GM12878 (cell line): ENCODE measurements at regions not wholly inside any gene's neighbourhood (a gene's known extent, or its start where the extent isn't known, plus 50 kb on each side); places are given as distances from the start of the nearest gene placed in this dataset.

ENCODE experiments used
- ATAC-seq: fragments of 200-7000 bp; cut with Tn5 transposase; 3 replicates; pipeline ENCODE4 v1.9.1; 2020; ENCODE audit warnings: mild to moderate bottlenecking, moderate library complexity
- BruUV-seq: library from RNA; stranded (reverse); fragments of 400-500 nt; replicated peaks from 2 replicates; lab custom pipeline; 2021; lab: Mats Ljungman, UMichigan
- CTCF ChIA-PET: fragments of 300-600 bp; sonication (Branson Sonifier 250); formaldehyde crosslinking; extraction: SDS; loops from one replicate; lab custom pipeline; 2021; ENCODE audit warnings: inconsistent platforms; lab: Yijun Ruan, JAX
- POLR2A ChIA-PET: fragments of 350-600 bp; formaldehyde crosslinking; extraction: SDS; loops from one replicate; lab custom pipeline; 2021; ENCODE audit warnings: inconsistent platforms; lab: Charles Lee
- RAD21 ChIA-PET: fragments of 300-600 bp; sonication (Branson Sonifier 250); formaldehyde crosslinking; loops from one replicate; lab custom pipeline; 2023; ENCODE audit warnings: antibody characterized with exemption; ENCODE audit not compliant: unreplicated experiment; lab: Charles Lee
- SMC1A ChIA-PET: fragments of 300-600 bp; sonication (Branson Sonifier 250); formaldehyde crosslinking; loops from one replicate; lab custom pipeline; 2023; ENCODE audit not compliant: unreplicated experiment, uncharacterized antibody; lab: Charles Lee
- DNase-seq: peaks from one replicate; pipeline ENCODE4 v3.0.0-alpha.2; 2011; ENCODE audit warnings: low read depth, low spot score
- FAIRE-seq: peaks from 3 replicates; lab custom pipeline; 2011; peaks lifted over from hg19 to GRCh38; lab: Jason Lieb, UNC
- H2AFZ ChIP-seq: 2 replicates; pipeline ENCODE4 v1.6.0; 2011; ENCODE audit warnings: low read depth, low read length, control low read depth; ENCODE audit not compliant: control insufficient read depth
- H3K27ac ChIP-seq: 2 replicates; pipeline ENCODE4 v1.5.1; 2011; ENCODE audit warnings: control low read depth; ENCODE audit not compliant: control insufficient read depth, insufficient read depth
- H3K27me3 ChIP-seq, 2 experiments: replicated peaks in 1 of 2; 2 replicates each; pipeline versions ENCODE4 v1.6.0 to v1.6.1; 2011; ENCODE audit warnings: low read length in 1 of 2; ENCODE audit not compliant: control insufficient read depth in 2 of 2, insufficient read depth in 2 of 2
- H3K36me3 ChIP-seq, 2 experiments: 2 replicates each; pipeline ENCODE4 v1.5.1; 2011; ENCODE audit warnings: low read length in 1 of 2; ENCODE audit not compliant: control insufficient read depth in 2 of 2, insufficient read depth in 2 of 2
- H3K4me1 ChIP-seq: 2 replicates; pipeline ENCODE4 v1.6.1; 2011; ENCODE audit warnings: mild to moderate bottlenecking, low read length, moderate library complexity, mixed read lengths; ENCODE audit not compliant: control insufficient read depth, insufficient read depth
- H3K4me2 ChIP-seq: 2 replicates; pipeline ENCODE4 v1.6.0; 2011; ENCODE audit warnings: control low read depth; ENCODE audit not compliant: control insufficient read depth, insufficient read depth
- H3K4me3 ChIP-seq: fragments of 200-600 bp; sonication (generic); 2 replicates; pipeline ENCODE4 v1.5.1; 2016
- H3K79me2 ChIP-seq: 2 replicates; pipeline ENCODE4 v1.6.0; 2011; ENCODE audit warnings: low read length; ENCODE audit not compliant: control insufficient read depth, insufficient read depth
- H3K9ac ChIP-seq: 2 replicates; pipeline ENCODE4 v1.8.0; 2011; ENCODE audit warnings: low read length, control low read depth, mixed read lengths; ENCODE audit not compliant: control insufficient read depth, insufficient read depth
- H3K9me3 ChIP-seq: replicated peaks from 3 replicates; pipeline ENCODE4 v1.5.1; 2011; ENCODE audit warnings: mild to moderate bottlenecking, low read length; ENCODE audit not compliant: control insufficient read depth, insufficient read depth
- H4K20me1 ChIP-seq: 2 replicates; pipeline ENCODE4 v1.6.0; 2011; ENCODE audit not compliant: control insufficient read depth, insufficient read depth
- FOXK2 ChIP-seq: fragments of 450-650 bp; IDR thresholded peaks from 2 replicates; pipeline ENCODE4 v1.6.1; 2017; ENCODE audit warnings: mild to moderate bottlenecking, moderate library complexity
- GATAD2B ChIP-seq: fragments of 450-650 bp; conservative IDR thresholded peaks from 2 replicates; pipeline ENCODE4 v1.6.1; 2017; ENCODE audit warnings: low read depth, mild to moderate bottlenecking, moderate library complexity
- MXI1 ChIP-seq: fragments of 150-350 bp; IDR thresholded peaks from 2 replicates; pipeline ENCODE4 v1.6.1; 2011; ENCODE audit warnings: low read depth, mild to moderate bottlenecking, inconsistent platforms, low read length, improper control_type of control experiment
- RAD21 ChIP-seq: IDR thresholded peaks from 2 replicates; pipeline ENCODE4 v1.6.1; 2011; ENCODE audit warnings: mild to moderate bottlenecking, low read depth, low read length, moderate library complexity; ENCODE audit not compliant: insufficient read depth
- RCOR1 ChIP-seq: conservative IDR thresholded peaks from 2 replicates; pipeline ENCODE4 v1.6.1; 2012; ENCODE audit warnings: low read depth, low read length, improper control_type of control experiment
- STAT3 ChIP-seq: IDR thresholded peaks from 2 replicates; pipeline ENCODE4 v1.6.1; 2011; ENCODE audit warnings: low read depth, low read length, improper control_type of control experiment
- TCF7 ChIP-seq: IDR thresholded peaks from 2 replicates; pipeline ENCODE4 v1.6.1; 2014; ENCODE audit warnings: antibody characterized with exemption, borderline replicate concordance
- YY1 ChIP-seq: IDR thresholded peaks from 2 replicates; pipeline ENCODE4 v1.6.1; 2011; ENCODE audit warnings: low read depth, mild to moderate bottlenecking, low read length
- WGBS: methylation state at CpG from one replicate; pipeline ENCODE4 v1.1.6; 2016; ENCODE audit warnings: low lambda C conversion rate; ENCODE audit not compliant: insufficient replicate concordance, insufficient coverage; ENCODE audit errors: missing lambda C conversion rate; 5-methylcytosine and 5-hydroxymethylcytosine counted together
- in situ Hi-C: fragments of 300-500 bp; cut with MboI; formaldehyde crosslinking; loops from 9 replicates; pipeline ENCODE4 v1.14.3; 2018; ENCODE audit warnings: mixed read lengths
- intact Hi-C: fragments of 100-400 bp; cut with micrococcal nuclease; formaldehyde crosslinking; loops from one replicate; pipeline ENCODE4 v1.14.2; 2022; ENCODE audit not compliant: unreplicated experiment
- TF ChIP-seq, protein P1 (sequence below): fragments of 450-650 bp; IDR thresholded peaks from 2 replicates; pipeline ENCODE4 v1.6.1; 2017; ENCODE audit warnings: mild to moderate bottlenecking
- TF ChIP-seq, protein P2 (sequence below): IDR thresholded peaks from 2 replicates; pipeline ENCODE4 v1.6.1; 2011; ENCODE audit warnings: low read depth, mild to moderate bottlenecking, low read length, moderate library complexity, borderline replicate concordance; ENCODE audit errors: extremely low read depth

DNA sequence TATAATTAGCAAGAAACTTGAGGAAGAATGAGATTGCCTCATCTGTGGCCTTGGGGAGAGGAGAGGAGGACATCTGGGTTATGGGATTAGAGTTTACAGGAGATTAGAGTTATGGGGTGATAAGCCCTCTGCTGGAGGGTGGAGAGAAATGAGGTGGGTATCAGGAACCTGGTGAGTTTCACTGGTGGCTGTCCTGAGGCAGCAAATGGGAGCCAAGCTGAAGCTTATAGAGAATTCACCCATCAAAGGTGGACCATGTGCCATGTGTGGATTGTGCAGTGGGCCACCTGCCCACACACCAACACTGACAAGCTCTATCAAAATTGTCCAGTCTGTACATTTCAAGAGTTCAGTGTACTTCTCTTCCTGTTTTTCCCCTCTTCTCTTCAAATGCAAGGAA, 135.3 kb downstream of the AEBP2 start (continued):
- TF ChIP-seq, protein P1, sequence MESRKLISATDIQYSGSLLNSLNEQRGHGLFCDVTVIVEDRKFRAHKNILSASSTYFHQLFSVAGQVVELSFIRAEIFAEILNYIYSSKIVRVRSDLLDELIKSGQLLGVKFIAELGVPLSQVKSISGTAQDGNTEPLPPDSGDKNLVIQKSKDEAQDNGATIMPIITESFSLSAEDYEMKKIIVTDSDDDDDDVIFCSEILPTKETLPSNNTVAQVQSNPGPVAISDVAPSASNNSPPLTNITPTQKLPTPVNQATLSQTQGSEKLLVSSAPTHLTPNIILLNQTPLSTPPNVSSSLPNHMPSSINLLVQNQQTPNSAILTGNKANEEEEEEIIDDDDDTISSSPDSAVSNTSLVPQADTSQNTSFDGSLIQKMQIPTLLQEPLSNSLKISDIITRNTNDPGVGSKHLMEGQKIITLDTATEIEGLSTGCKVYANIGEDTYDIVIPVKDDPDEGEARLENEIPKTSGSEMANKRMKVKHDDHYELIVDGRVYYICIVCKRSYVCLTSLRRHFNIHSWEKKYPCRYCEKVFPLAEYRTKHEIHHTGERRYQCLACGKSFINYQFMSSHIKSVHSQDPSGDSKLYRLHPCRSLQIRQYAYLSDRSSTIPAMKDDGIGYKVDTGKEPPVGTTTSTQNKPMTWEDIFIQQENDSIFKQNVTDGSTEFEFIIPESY = no peak
- no peak for TF ChIP-seq YY1
- TF ChIP-seq RAD21 = 0 out of 2 replicates have a peak, but pooled peaks have one; percentile 15
- no peak for TF ChIP-seq GATAD2B

DNA sequence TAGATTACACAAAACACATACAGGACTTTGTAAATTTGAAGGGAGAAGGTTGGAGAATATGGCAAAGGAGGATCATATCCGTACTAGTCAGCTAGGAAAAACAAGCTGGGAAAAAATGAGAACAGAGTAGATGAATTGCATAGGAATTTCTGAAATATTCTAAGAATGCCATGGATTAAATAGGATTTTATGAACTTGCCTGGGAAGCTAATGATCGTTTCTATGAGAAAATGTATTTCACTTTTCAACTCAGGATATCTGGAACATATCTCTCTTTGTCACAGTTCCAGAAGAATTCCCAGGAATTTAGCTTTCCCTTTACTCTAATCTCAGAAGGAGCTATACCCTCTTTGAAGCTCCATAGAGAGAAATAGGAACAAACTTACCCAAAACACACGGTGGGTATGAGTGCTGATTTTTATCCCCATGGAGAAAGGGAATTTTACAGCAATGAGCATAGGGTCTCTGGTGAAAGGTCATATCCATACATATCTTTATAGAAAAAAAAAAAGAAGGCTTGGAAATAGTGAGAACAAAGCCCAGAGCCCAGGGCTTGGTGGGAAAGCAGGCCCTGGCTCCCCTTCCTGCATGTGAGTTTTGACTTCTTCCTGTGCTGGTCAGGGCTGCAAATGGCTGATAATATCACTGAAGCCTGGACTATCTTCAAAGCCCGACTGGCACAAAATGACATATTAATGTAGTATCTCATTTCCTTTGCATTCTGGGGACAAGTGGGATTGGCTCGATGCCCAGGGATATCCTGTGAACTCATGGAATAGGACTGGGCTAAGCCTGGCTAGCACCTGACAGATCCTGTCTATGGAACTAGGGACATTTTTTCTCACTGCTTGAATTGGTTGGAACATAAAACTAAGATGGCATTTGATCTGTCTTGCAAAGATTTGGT, 136.3 kb downstream of the AEBP2 start:
- no peak for DNase-seq
- Histone ChIP-seq H3K4me2 (no peak overlapping the region), H3K9ac (no peak overlapping the region), H3K27ac (no peak overlapping the region), H3K4me1 (no peaks in the 10 kb centered on the region), H4K20me1 (no peaks in the 10 kb centered on the region), H3K36me3 (no peaks in the 10 kb centered on the region; a peak in 1 of 4 replicates), H3K4me3 (no peak overlapping the region), H3K27me3 (no peaks in the 10 kb centered on the region), H2AFZ (no peak overlapping the region), H3K9me3 (no peaks in the 10 kb centered on the region; the same call in 2 of the 3 replicates), H3K79me2 (no peaks in the 10 kb centered on the region)
- ChIA-PET CTCF (interaction anchor here (0.6 to 1.7 kb wide), 7 partner anchors 12 to 560 kb away, joined by 3 to 5 read pairs (median 3); no protein-coding TSS in a partner anchor), SMC1A (interaction anchor here (0.5 to 1.0 kb wide), 3 partner anchors 31 to 185 kb away, joined by 3 read pairs; no protein-coding TSS in a partner anchor), RAD21 (interaction anchor here (1.0 to 1.6 kb wide), 2 partner anchors 164 to 801 kb away, joined by 3 to 5 read pairs; no protein-coding TSS in a partner anchor), POLR2A (no interaction called here)
- TF ChIP-seq, protein P2, sequence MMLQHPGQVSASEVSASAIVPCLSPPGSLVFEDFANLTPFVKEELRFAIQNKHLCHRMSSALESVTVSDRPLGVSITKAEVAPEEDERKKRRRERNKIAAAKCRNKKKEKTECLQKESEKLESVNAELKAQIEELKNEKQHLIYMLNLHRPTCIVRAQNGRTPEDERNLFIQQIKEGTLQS = no peak
- no peak for TF ChIP-seq FOXK2
- no peak for TF ChIP-seq RCOR1
- TF ChIP-seq STAT3 = no peak
- no peak for TF ChIP-seq TCF7
- TF ChIP-seq MXI1 = no peak
- in situ Hi-C loops (no loop called here), intact Hi-C loops (no loop called here)
- ATAC-seq = no peak
- no TSS peak for BruUV-seq
- FAIRE-seq = no peak
- WGBS = 61% methylated on average over 5 of the region's 5 CpGs
